IMR-90 (cell line): ENCODE measurements at regions not wholly inside any gene's neighbourhood (a gene's known extent, or its start where the extent isn't known, plus 50 kb on each side); places are given as distances from the start of the nearest gene placed in this dataset.

Source experiments
- ATAC-seq: fragments of 200-7000 bp; cut with Tn5 transposase; 2 replicates; pipeline ENCODE4 v1.9.1; 2020; ENCODE audit warnings: low read depth, mild to moderate bottlenecking, moderate library complexity
- BruUV-seq: library from RNA; stranded (reverse); fragments of 400-500 nt; replicated peaks from 2 replicates; lab custom pipeline; 2021; lab: Mats Ljungman, UMichigan
- CTCF ChIA-PET: fragments of 300-600 bp; formaldehyde crosslinking; extraction: SDS; loops from one replicate; lab custom pipeline; 2021; ENCODE audit warnings: antibody characterized with exemption; lab: Yijun Ruan, JAX
- POLR2A ChIA-PET: fragments of 300-600 bp; sonication (Branson Sonifier 250); formaldehyde crosslinking; loops from one replicate; lab custom pipeline; 2022; ENCODE audit warnings: antibody characterized with exemption; ENCODE audit not compliant: unreplicated experiment; lab: Charles Lee
- DNase-seq: peaks from one replicate; pipeline ENCODE4 v3.0.0; 2013
- H2AFZ ChIP-seq: replicated peaks from 2 replicates; pipeline ENCODE3; 2013; ENCODE audit warnings: low read length, mild to moderate bottlenecking; ENCODE audit not compliant: poor library complexity
- H2AK5ac ChIP-seq: 2 replicates; pipeline ENCODE4 v1.6.1; 2013; ENCODE audit warnings: low read depth, low read length, inconsistent platforms
- H2AK9ac ChIP-seq: replicated peaks from 2 replicates; pipeline ENCODE3; 2013; ENCODE audit warnings: mild to moderate bottlenecking, low read depth, low read length, moderate library complexity; ENCODE audit not compliant: poor library complexity
- H2BK120ac ChIP-seq: 2 replicates; pipeline ENCODE4 v1.6.1; 2013; ENCODE audit warnings: low read depth, low read length, inconsistent platforms
- H2BK15ac ChIP-seq: 3 replicates; pipeline ENCODE4 v1.6.1; 2013; ENCODE audit warnings: low read depth, low read length, inconsistent platforms
- H2BK20ac ChIP-seq: 2 replicates; pipeline ENCODE4 v1.6.1; 2013; ENCODE audit warnings: low read depth, mild to moderate bottlenecking, inconsistent platforms, low read length, moderate library complexity
- H2BK5ac ChIP-seq: 2 replicates; pipeline ENCODE4 v1.6.1; 2013; ENCODE audit warnings: mild to moderate bottlenecking, low read depth, low read length, inconsistent platforms; ENCODE audit not compliant: poor library complexity, severe bottlenecking
- H3K14ac ChIP-seq: replicated peaks from 2 replicates; pipeline ENCODE4 v1.6.1; 2013; ENCODE audit warnings: low read depth, low read length, inconsistent platforms
- H3K18ac ChIP-seq: 2 replicates; pipeline ENCODE4 v1.6.1; 2013; ENCODE audit warnings: low read depth, low read length, control low read depth
- H3K23ac ChIP-seq: 2 replicates; pipeline ENCODE4 v1.6.1; 2013; ENCODE audit warnings: low read depth, low read length, inconsistent platforms
- H3K27ac ChIP-seq: 2 replicates; pipeline ENCODE4 v1.5.1; 2013; ENCODE audit warnings: mild to moderate bottlenecking, control low read depth, low read length; ENCODE audit not compliant: insufficient read depth
- H3K27me3 ChIP-seq: 2 replicates; pipeline ENCODE4 v1.6.1; 2013; ENCODE audit warnings: low read length; ENCODE audit not compliant: control insufficient read depth, insufficient read depth
- H3K36me3 ChIP-seq: 2 replicates; pipeline ENCODE4 v1.6.1; 2013; ENCODE audit warnings: low read length, mixed read lengths; ENCODE audit not compliant: control insufficient read depth, insufficient read depth
- H3K4ac ChIP-seq: 2 replicates; pipeline ENCODE4 v1.6.1; 2013; ENCODE audit warnings: low read depth, low read length, inconsistent platforms
- H3K4me1 ChIP-seq: 2 replicates; pipeline ENCODE4 v1.6.1; 2013; ENCODE audit warnings: low read length, mixed read lengths; ENCODE audit not compliant: control insufficient read depth, insufficient read depth
- H3K4me2 ChIP-seq: 2 replicates; pipeline ENCODE4 v1.6.1; 2013; ENCODE audit warnings: low read depth, mild to moderate bottlenecking, control low read depth, low read length, moderate library complexity
- H3K4me3 ChIP-seq: 2 replicates; pipeline ENCODE4 v1.5.1; 2013; ENCODE audit warnings: low read depth, mild to moderate bottlenecking, control low read depth, low read length, moderate library complexity; ENCODE audit not compliant: insufficient read depth
- H3K56ac ChIP-seq: 2 replicates; pipeline ENCODE4 v1.6.1; 2013; ENCODE audit warnings: low read length, inconsistent platforms; ENCODE audit not compliant: insufficient read depth; ENCODE audit errors: extremely low read depth
- H3K79me1 ChIP-seq, 2 experiments: 2 replicates each; pipeline ENCODE4 v1.6.1; 2013; ENCODE audit warnings: low read length in 2 of 2, inconsistent platforms in 1 of 2, low read depth in 1 of 2
- H3K9ac ChIP-seq: 2 replicates; pipeline ENCODE4 v1.6.1; 2013; ENCODE audit warnings: low read depth, low read length, control low read depth
- H3K9me1 ChIP-seq: 2 replicates; pipeline ENCODE4 v1.6.1; 2013; ENCODE audit warnings: low read length, inconsistent platforms; ENCODE audit not compliant: insufficient read depth
- H3K9me3 ChIP-seq: 2 replicates; pipeline ENCODE4 v1.6.1; 2013; ENCODE audit warnings: low read length; ENCODE audit not compliant: control insufficient read depth, insufficient read depth
- H4K20me1 ChIP-seq: 2 replicates; pipeline ENCODE4 v1.6.1; 2013; ENCODE audit warnings: low read length, inconsistent platforms; ENCODE audit not compliant: insufficient read depth
- H4K5ac ChIP-seq: 2 replicates; pipeline ENCODE4 v1.6.1; 2013; ENCODE audit warnings: mild to moderate bottlenecking, low read depth, low read length, control low read depth
- H4K8ac ChIP-seq, 2 experiments: 2 replicates each; pipeline ENCODE4 v1.6.1; 2013; ENCODE audit warnings: low read depth in 2 of 2, low read length in 2 of 2, control low read depth in 1 of 2, inconsistent platforms in 1 of 2
- H4K91ac ChIP-seq: 2 replicates; pipeline ENCODE4 v1.6.1; 2013; ENCODE audit warnings: low read depth, low read length, inconsistent platforms; ENCODE audit not compliant: insufficient read depth
- RCOR1 ChIP-seq: IDR thresholded peaks from 2 replicates; pipeline ENCODE4 v1.6.1; 2012; ENCODE audit warnings: mild to moderate bottlenecking, low read length, improper control_type of control experiment; ENCODE audit not compliant: insufficient replicate concordance
- dilution Hi-C: fragments of 300-500 bp; cut with HindIII; formaldehyde crosslinking; loops from one replicate; pipeline ENCODE4 v1.14.3; 2018; ENCODE audit warnings: low sequenced_read_pairs; ENCODE audit not compliant: unreplicated experiment
- in situ Hi-C: fragments of 300-500 bp; cut with MboI; formaldehyde crosslinking; loops from 3 replicates; pipeline ENCODE4 v1.14.3; 2019; ENCODE audit warnings: low sequenced_read_pairs, inconsistent platforms, mixed read lengths
- intact Hi-C: fragments of 100-400 bp; cut with micrococcal nuclease; formaldehyde crosslinking; loops from 2 replicates; pipeline ENCODE4 v1.10.0; 2022
- TF ChIP-seq, protein P1 (sequence below): fragments of 150-350 bp; IDR thresholded peaks from 2 replicates; pipeline ENCODE4 v1.6.1; 2016; ENCODE audit warnings: low read depth, mild to moderate bottlenecking, low read length, moderate library complexity, borderline replicate concordance

DNA sequence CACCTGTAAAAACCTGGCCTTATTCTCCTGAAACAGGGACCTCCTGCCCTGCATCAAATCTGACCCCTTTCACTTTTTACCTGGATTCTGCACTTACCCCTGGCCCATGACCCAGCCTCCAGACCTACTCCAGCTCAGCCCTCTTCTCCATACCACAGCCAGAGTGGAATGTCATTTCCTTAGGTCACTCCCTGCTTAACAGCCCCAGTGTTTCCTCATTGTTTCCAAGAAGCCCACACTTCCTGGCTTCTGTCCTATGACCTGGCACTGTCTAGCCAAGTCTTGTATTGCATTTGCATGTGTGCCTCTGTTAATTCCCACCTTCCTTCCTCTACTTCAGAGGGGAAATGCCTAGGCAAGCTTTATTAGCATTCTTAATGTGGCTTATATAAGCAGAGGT, 51.4 kb upstream of the TRIB2 start:
- no peaks in the 10 kb centered on the region for H4K20me1 ChIP-seq
- no peaks in the 10 kb centered on the region; the same call in 1 of the 2 replicates for H3K27me3 ChIP-seq
- H3K4me1 ChIP-seq: no peaks in the 10 kb centered on the region
- no peak overlapping the region for H3K14ac ChIP-seq
- POLR2A ChIA-PET: no interaction called here
- H2BK120ac ChIP-seq: no peak overlapping the region
- H3K79me1 ChIP-seq: no peaks in the 10 kb centered on the region
- no peak overlapping the region for H3K18ac ChIP-seq
- no peaks in the 10 kb centered on the region for H3K9me1 ChIP-seq
- TF ChIP-seq, protein P1, sequence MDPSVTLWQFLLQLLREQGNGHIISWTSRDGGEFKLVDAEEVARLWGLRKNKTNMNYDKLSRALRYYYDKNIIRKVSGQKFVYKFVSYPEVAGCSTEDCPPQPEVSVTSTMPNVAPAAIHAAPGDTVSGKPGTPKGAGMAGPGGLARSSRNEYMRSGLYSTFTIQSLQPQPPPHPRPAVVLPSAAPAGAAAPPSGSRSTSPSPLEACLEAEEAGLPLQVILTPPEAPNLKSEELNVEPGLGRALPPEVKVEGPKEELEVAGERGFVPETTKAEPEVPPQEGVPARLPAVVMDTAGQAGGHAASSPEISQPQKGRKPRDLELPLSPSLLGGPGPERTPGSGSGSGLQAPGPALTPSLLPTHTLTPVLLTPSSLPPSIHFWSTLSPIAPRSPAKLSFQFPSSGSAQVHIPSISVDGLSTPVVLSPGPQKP: no peak
- TF ChIP-seq RCOR1: no peak
- H4K91ac ChIP-seq: no peak overlapping the region
- H3K36me3 ChIP-seq: no peaks in the 10 kb centered on the region
- CTCF ChIA-PET: no interaction called here
- no peak overlapping the region for H2BK5ac ChIP-seq
- no peak overlapping the region for H3K4ac ChIP-seq
- BruUV-seq: no TSS peak
- H3K9me3 ChIP-seq: peaks cover 5% of the 10 kb centered on the region
- no peak overlapping the region for H3K4me3 ChIP-seq
- dilution Hi-C loops (no loop called here), in situ Hi-C loops (no loop called here), intact Hi-C loops (no loop called here)
- no peak overlapping the region for H3K4me2 ChIP-seq
- no peak overlapping the region for H4K8ac ChIP-seq
- H3K9ac ChIP-seq: no peak overlapping the region
- ATAC-seq (no peak), DNase-seq (no peak)
- H2AFZ ChIP-seq: no peak overlapping the region
- no peak overlapping the region for H3K27ac ChIP-seq
- H2AK5ac ChIP-seq: no peak overlapping the region
- no peak overlapping the region for H4K5ac ChIP-seq
- no peak overlapping the region for H2AK9ac ChIP-seq
- no peak overlapping the region for H2BK20ac ChIP-seq
- H2BK15ac ChIP-seq: no peak overlapping the region
- H3K23ac ChIP-seq: no peak overlapping the region
- no peak overlapping the region for H3K56ac ChIP-seq
